Stromal cell of bone marrow (primary cell): ENCODE measurements at regions not wholly inside any gene's neighbourhood (a gene's known extent, or its start where the extent isn't known, plus 50 kb on each side); places are given as distances from the start of the nearest gene placed in this dataset.
"Not testable (repeated sequence)": the region's sequence is repeated elsewhere in the genome, so short reads cannot be mapped to it uniquely, and the experiment has no call there.

Experiments
- DNase-seq: peaks from one replicate; pipeline ENCODE4 v3.0.0-alpha.2; 2012; ENCODE audit warnings: low read depth

DNA sequence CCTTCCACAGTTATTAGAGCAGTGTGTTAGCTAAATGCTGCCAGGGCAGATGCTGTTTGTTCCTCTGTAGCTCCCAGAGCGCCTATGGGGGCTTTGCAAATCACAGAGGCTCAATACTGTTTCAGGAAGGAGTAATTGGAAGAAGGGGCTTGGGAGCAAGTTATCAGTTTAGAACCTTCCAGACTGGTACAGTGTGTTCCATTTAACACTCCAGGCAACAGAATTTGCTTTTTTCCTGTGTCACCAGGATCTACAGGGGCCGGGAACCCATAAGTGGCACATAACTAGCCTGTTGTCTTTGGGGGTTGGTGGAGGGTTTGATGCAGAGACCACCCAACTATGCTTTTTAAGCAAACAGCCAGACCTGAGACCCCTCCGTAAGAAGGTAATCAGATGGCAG is 307.3 kb upstream of the KCNN2 start:
- DNase-seq, result no peak

DNA sequence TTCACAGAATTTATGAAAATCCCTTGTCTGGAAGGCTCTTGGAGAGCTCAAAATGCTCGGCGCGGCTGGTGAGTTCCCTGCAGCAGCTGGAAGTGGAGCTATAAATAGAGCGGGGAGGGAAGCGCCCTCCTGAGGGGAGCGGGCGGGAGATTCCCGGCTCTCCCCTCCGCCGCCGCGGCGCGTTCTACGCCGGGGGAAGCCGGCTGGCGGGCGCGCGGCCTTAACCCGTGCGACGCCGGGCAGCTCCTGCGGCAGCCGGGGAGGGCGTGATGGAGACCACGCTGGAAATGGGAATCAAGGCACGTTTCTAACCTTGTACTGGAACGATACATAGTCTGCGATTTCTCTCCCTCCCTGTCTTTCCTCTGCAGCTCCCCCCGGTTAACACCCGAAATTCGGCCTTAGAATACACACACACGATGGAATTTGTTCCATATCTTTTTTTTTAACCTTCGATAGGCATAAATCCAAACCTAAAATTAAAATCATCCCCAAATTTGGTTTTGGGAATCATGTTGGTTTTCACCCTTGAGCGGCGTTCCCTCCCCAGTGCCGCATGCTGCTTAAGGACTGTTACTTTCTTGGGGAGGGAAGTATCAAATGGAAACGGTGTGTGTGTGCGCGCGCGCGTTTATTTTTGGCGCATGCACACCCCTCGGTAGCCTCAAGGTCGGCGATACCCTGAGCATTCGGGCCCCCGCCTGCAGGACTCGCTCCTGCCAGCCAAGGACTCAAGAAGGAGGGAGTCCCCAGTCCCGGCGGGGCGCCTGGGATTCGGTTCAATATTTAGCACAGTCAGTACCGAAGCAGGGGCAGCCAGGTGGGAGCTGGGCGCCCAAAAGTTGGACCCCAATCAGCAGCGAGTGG is 306.3 kb upstream of the KCNN2 start:
- DNase-seq, result no peak

GRCh38 chr5:114056185-114056538 is 305.7 kb upstream of the KCNN2 start:
- DNase-seq, result no peak

GRCh38 chr5:114060866-114061265 is 301.0 kb upstream of the KCNN2 start:
- no peak for DNase-seq

DNA sequence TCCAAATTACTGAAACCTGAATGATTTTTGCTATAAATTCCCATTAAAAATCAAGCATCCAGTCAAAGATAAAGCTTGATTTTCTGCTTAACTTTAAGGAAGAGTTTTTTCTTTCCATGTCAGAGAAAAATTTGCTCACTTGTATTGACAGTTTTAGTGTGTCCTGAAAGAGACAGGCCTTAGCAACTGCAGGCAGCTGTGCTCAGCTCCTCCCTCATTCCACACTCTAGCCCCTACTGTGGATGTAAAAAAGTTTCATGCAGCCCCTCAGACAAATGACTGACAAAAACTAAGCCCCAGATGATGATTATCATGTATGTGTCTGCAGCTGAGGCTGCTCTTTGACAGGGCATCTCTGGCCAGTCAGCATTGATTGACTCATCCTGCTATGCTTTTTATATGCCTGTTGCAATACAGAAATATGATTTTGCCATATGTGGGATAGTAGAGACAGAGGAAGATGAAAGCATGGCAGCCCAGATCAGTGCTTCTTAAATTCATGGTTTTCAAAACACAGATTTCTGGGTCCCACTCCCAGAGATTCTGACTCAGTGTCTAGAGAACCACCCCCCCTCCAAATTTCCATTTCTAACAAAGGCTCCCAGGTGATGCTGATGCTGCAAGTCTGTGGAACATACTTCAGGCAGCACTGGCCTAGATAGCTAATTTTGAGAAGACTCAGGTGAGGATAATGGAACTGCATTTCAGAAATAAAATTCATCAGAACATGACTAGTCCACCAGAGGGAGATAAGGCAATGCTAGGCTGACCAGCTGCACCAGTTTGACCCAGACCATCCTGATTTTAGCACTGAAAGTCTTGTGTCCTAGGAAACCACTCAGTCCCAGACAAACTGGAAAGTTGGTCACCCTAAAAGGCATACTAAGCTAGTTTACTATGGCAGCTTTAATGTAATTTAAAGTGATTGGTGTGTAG is 298.7 kb upstream of the KCNN2 start:
- DNase-seq, result no peak

DNA sequence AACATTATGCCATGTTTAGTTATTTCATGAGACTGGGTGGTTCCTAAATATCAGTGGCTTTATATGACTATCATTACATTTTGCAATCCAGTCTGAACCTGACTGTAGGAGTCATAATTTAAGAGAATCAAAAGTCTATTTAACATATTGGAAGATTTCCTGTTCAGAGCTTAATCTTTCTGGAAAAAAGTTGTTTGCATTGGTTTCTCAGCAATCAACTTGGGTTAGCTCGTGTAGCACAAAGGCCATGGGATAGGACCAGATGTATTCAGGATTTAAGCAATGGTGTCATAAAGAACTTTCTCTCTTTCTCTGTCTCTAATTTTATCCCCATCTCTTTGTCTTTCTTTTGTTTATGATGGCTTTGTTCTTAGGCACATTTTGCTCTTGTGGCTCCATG is 296.0 kb upstream of the KCNN2 start:
- no peak for DNase-seq

DNA sequence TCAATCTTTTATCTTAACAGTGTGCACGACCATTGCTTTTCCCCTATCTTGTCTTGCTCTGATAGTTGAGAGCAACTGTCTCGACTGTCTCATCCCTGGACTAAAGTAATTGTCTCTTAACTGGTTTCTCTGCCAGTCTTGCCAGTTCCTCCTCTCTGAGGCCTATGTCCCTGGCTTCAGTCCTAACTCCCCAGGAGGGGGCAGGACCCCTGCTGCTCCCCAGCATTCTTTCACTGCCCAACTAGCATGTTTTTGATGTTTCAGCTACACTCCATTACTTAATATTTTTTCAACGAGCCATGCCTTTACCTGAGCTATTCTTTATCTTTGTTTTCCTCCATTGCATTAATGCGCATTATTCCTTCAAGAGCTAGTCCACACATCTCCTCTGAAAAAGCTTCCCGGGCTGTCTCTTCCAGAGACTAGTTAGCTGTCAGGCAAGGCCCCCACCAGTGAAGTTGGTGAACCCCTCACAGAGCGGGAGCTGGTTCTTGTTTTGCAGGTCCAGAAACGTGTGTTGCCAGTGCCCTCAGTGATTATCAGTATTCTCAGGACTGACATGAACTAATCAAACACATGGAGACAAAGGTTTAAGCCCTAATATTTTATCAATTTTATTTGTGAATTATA is 291.7 kb upstream of the KCNN2 start:
- DNase-seq, result no peak

- DNase-seq, result no peak
Observed at GRCh38 chr5:114089259-114089658, 272.6 kb upstream of the KCNN2 start.

DNA sequence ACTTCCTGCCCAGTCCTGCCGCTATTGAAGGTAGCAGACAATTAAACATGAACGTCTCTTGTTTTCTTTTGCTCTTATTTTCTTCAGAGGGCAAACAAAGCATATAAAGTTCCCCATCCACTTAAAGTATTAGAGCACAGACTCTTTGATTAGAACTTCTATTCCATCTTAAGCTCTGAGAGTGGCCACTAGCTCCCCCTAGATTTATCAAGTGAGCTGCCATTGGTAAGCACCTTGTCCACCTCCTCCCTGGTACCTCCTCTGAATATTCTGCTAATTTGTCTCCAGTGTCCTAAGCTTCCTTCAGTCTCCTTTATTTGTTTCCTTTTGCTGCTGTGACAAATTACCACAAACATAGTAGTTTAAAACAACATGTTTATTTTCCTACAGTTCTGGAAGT is 264.3 kb upstream of the KCNN2 start:
- DNase-seq, result no peak

DNA sequence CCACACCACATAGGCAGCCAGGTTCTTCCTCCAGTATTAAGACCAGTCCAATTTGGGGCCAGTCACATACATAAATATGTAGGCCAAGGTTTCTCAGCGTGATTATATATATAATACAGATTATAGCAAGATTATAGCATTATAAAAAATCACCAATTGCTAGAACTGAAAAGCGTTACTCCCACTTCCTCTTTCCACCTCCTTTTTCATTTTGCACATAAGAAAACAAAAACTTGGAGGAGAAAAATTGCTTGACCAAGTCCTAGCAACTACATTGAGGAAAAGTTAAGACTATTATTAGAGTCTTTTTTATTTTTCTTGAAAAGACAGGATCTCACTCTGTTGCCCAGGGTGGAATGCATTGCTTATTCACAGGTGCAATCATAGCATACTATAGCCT is 262.7 kb upstream of the KCNN2 start:
- DNase-seq, result no peak

DNA sequence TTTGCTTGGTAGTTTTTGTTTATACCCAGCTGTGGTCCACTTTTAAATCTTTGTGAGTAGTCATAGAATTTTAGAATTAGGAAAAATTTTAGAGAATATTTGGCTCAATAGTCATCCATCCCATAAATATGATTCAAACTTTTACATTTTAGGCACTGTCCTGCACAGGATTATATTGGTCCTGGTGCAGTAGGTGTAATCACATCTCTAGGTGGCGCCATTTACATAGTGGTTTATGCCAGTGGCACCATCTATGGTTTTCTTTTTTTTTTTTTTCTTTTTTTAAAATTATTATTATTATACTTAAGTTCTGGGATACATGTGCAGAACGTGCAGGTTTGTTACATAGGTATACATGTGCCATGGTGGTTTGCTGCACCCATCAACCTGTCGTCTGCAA is 260.7 kb upstream of the KCNN2 start:
- peak; percentile 40 for DNase-seq

DNA sequence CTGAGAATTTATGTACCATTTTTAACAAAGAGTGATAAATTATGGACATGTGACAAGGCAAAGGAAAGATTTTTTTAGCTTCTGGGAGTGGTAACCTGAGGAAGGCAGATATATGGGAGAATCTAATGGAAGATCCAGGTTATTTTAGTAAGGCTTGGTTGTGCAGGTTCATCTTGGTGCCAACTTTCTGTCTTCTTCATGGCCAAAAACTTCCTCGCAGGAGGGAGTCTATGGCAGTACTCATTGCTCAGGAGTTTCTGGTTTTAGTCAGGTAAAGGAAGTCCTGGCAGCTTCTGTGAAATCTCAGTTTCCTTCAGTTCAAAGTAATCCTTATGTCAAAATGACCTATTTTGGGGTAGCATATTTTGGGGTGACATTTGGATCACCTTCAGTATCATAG is 248.3 kb upstream of the KCNN2 start:
- no peak for DNase-seq

DNA sequence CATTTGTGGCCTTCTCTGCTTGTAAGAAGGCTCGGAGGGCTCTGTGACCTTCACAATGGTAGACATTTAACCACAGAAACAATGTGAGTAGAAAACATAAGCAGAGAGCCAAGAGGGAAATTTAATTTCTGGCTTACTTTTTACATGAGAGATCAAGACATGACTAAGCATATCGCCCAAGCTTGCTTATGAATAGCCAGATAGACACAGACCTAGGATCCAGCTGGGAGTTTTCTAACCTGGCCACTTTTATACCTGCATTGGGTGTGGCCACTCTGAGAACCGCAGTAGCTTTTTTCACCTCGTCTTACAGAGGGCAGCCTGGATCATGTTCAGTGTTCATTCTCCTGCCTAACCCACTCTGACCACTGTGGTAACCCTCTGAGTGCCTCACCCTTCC is 244.9 kb upstream of the KCNN2 start:
- no peak for DNase-seq

DNA sequence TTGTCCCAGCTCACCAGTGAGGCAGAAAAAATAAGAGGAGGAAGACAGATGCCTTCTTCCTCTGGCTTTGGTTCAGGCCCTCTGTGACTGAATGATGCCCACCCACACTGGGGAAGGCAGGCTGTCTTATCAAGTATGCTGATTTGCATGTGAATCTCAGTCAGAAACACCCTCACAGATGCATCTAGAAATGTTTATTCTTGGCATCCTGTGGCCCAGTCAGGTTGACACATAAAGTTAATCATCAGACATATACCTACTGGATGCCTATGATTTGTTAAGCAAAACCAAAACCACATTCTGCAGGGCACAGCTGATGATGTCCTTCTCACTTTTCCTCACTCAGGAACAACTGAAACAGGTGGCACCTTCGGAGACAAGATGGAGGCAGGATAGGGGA is 243.4 kb upstream of the KCNN2 start:
- no peak for DNase-seq

DNA sequence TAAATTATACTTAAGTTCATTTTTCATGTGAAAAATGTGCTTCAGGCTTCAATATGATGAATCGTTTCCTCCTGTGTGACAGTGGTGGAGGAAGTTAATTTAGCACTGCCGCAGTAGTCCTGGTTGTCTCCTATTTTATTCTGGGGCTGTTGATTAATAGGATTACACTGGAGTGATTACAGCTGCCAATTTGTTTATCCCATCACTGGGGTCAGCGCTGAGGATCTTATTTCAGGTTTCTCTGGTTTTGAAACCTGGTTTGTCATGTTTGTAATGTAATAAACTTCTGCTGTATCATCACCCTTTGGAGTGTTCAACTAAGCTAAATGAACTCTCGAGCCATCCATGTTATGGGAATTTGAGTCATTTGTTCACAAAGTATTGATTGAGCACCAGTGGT is 241.7 kb upstream of the KCNN2 start:
- DNase-seq, result no peak

DNA sequence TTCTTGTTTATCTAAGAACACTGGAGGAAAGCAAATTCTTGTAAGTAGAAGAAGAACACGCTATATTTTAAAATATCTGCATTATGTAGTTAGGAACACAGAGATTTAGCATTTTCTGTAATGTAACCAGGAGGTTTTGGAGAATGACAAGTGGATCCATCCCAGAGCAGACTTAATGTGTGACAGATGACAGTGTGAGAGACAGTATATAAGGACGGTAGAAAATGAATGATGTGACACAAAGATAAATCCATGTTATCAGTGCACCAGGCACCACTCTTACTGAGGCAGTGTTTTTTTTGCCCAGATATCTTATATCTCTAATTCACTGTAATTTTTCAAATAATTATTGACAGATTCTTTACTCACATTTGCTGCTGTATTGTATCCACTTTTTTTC is 239.0 kb upstream of the KCNN2 start:
- no peak for DNase-seq

- DNase-seq, result no peak
Observed at GRCh38 chr5:114123654-114124053, 238.2 kb upstream of the KCNN2 start.

DNA sequence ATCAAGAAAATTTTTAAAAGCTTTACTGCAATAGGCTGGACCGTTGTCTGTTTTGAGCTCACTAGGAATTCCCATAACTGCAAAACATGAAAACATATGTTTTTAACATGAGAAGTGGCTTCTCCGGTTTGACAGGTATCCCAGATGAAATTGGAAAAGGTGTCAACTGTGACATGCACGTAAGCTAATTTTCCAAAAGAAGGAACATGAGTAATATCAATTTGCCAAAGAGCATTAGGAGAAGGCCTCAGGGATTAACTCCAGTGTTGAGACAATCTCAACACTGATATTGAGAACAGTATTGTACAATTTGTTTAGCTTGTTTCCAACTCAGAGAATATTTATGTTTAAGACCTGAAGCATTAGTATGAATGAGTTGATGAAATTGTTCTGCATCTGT is 215.5 kb upstream of the KCNN2 start:
- no peak for DNase-seq

GRCh38 chr5:114148253-114148652 is 213.6 kb upstream of the KCNN2 start:
- no peak for DNase-seq

GRCh38 chr5:114148728-114149127 is 213.1 kb upstream of the KCNN2 start:
- not testable (repeated sequence) for DNase-seq

DNA sequence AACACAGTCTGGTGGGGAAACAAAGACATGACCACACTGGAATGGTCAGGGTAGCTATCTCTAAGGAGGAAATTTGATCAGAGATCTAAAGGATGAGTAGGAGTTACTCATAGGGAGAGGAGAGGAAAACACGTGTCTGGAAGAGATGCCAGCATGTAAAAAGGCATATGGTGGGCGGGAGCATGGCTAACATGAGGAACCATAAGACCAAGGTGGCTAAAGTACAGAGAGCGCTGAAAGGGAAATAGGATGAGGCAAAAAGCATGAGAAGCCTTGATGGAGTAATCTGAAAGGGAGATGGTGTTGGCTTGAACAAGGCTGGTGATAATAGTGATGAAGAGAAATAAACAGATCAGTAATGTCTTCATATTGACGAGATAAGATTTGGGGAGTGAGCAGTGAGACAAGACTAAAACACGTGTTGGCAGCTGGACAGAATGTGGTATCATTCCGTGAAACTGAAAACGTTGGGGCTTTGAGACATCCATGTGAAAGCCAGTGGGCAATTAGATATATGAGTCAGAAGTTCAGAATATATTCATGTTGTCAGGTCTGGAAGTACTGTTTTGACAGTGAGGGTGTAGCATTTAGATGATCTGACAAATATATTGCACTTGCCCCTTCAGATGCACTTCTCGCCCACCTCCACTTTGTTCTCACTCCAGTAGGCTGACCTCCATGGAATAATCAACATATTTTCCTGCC is 209.1 kb upstream of the KCNN2 start:
- DNase-seq, result no peak

DNA sequence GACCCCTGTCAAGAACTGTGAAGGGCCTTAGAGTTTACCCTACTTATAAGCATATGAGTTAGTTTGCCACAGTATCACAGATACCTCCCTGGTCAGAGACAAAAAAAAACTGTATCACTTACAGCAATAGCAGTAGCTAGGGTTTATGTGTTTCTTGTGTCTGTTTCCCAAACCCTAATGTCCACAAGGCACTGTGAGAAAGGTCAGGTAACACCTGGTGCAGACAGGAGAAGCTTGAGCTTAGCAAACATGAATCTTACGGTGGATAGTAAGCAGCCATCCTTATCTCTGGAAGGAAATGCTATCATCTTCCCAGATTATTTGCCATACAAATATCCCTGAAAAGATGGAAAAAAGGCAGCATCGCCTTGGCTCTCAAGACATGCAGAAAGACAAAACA is 208.5 kb upstream of the KCNN2 start:
- DNase-seq, result no peak
